ENCODE measurements at regions not wholly inside any gene's neighbourhood (a gene's known extent, or its start where the extent isn't known, plus 50 kb on each side); places are given as distances from the start of the nearest gene placed in this dataset.

DNA sequence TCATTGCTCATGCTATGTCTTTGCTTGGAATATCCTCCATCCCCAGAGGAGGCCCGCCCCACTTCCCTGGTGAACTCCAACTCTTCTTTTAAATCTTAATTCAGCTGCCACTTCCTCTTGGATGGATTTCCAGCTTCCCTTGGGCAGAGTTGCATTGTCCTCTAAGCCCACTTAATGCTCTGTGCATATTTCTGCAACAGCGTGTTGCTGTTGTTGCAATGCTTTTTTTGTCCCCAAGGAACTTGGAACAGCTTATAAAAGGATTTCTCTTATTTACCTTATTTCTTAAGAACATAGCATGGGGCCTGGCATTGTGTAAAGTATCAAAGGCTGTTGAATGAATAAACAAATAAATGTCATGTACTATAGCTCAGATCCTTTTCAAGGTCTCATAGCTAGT is 507.4 kb downstream of the METTL15 start:
- TF ChIP-seq GABPA (IDR thresholded peaks at IDR 0.05; ENCODE audit: low read depth) (no peak), POLR2AphosphoS5 (IDR thresholded peaks at IDR 0.05; ENCODE audit: low read depth) (no peak), SPI1 (IDR thresholded peaks at IDR 0.05; ENCODE audit: borderline replicate concordance, low read depth) (no peak)
- TF ChIP-seq, protein P1, sequence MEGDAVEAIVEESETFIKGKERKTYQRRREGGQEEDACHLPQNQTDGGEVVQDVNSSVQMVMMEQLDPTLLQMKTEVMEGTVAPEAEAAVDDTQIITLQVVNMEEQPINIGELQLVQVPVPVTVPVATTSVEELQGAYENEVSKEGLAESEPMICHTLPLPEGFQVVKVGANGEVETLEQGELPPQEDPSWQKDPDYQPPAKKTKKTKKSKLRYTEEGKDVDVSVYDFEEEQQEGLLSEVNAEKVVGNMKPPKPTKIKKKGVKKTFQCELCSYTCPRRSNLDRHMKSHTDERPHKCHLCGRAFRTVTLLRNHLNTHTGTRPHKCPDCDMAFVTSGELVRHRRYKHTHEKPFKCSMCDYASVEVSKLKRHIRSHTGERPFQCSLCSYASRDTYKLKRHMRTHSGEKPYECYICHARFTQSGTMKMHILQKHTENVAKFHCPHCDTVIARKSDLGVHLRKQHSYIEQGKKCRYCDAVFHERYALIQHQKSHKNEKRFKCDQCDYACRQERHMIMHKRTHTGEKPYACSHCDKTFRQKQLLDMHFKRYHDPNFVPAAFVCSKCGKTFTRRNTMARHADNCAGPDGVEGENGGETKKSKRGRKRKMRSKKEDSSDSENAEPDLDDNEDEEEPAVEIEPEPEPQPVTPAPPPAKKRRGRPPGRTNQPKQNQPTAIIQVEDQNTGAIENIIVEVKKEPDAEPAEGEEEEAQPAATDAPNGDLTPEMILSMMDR (IDR thresholded peaks at IDR 0.05; ENCODE audit: insufficient read depth, low read length) = no peak
- TF ChIP-seq, protein P2, sequence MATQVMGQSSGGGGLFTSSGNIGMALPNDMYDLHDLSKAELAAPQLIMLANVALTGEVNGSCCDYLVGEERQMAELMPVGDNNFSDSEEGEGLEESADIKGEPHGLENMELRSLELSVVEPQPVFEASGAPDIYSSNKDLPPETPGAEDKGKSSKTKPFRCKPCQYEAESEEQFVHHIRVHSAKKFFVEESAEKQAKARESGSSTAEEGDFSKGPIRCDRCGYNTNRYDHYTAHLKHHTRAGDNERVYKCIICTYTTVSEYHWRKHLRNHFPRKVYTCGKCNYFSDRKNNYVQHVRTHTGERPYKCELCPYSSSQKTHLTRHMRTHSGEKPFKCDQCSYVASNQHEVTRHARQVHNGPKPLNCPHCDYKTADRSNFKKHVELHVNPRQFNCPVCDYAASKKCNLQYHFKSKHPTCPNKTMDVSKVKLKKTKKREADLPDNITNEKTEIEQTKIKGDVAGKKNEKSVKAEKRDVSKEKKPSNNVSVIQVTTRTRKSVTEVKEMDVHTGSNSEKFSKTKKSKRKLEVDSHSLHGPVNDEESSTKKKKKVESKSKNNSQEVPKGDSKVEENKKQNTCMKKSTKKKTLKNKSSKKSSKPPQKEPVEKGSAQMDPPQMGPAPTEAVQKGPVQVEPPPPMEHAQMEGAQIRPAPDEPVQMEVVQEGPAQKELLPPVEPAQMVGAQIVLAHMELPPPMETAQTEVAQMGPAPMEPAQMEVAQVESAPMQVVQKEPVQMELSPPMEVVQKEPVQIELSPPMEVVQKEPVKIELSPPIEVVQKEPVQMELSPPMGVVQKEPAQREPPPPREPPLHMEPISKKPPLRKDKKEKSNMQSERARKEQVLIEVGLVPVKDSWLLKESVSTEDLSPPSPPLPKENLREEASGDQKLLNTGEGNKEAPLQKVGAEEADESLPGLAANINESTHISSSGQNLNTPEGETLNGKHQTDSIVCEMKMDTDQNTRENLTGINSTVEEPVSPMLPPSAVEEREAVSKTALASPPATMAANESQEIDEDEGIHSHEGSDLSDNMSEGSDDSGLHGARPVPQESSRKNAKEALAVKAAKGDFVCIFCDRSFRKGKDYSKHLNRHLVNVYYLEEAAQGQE (IDR thresholded peaks at IDR 0.05; ENCODE audit: insufficient replicate concordance, low read depth) = no peak

DNA sequence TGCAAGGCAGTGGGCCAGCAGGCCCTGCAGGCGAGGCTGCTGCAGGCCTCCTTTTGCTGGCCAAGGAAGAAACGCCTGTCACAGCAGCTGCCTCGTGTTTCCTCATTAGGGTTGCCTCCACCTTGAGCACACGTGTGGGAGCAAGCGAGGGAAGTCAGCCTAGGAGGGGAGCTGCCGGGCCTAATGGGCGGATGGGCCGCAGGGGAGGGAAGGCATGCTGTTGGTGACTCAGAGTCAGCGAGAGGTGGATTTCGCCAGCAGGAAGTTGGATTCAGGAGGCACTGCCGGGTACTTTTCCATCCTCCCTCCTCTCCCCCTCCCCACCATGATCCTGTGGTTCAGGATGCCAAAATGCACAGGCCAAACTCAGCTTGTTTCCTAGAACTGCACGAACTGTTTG is 498.7 kb downstream of the METTL15 start:
- TF ChIP-seq SPI1 (IDR thresholded peaks at IDR 0.05; ENCODE audit: borderline replicate concordance, low read depth) (no peak), GABPA (IDR thresholded peaks at IDR 0.05; ENCODE audit: low read depth) (no peak), POLR2AphosphoS5 (IDR thresholded peaks at IDR 0.05; ENCODE audit: low read depth) (no peak)
- TF ChIP-seq, protein P2 (IDR thresholded peaks at IDR 0.05; ENCODE audit: insufficient replicate concordance, low read depth) = no peak
- TF ChIP-seq, protein P1 (IDR thresholded peaks at IDR 0.05; ENCODE audit: insufficient read depth, low read length) = no peak
- no peak for DNase-seq (ENCODE audit: low read depth in 1 of 2, low spot score in 1 of 2)
- Histone ChIP-seq H3K27me3 (ENCODE audit: insufficient read depth, poor library complexity, severe bottlenecking) (no peaks in the 10 kb centered on the region), H3K27ac (replicated peaks) (no peak overlapping the region), H3K4me3 (replicated peaks; ENCODE audit: insufficient read depth, low read length) (no peak overlapping the region)

More for the DNA sequence above, 507.4 kb downstream of the METTL15 start:
- no peak for DNase-seq (ENCODE audit: low read depth in 1 of 2, low spot score in 1 of 2)
- Histone ChIP-seq H3K27ac (replicated peaks) (no peak overlapping the region), H3K27me3 (ENCODE audit: insufficient read depth, poor library complexity, severe bottlenecking) (no peaks in the 10 kb centered on the region), H3K4me3 (replicated peaks; ENCODE audit: insufficient read depth, low read length) (no peak overlapping the region)

DNA sequence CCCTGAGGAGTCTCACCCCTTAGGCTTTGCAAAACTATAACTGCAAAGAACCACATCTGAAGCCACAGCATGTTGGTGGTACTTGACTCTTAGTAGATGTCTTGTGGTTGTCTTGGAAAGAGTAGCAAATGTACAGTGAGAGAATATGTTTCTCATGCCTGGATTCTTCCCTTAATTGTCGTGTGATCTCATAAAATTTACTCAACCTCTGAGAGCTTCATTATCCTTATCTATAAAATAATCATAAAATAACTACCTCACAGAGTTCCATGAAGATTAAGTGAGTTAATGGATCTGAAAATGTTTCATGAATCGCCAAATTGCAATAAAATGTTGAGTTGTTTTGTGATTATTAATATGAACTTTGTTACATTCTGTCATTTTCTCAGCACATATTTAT is 491.5 kb downstream of the METTL15 start:
- Histone ChIP-seq H3K27ac (replicated peaks) (no peak overlapping the region), H3K27me3 (ENCODE audit: insufficient read depth, poor library complexity, severe bottlenecking) (no peaks in the 10 kb centered on the region), H3K4me3 (replicated peaks; ENCODE audit: insufficient read depth, low read length) (no peak overlapping the region)
- TF ChIP-seq, protein P1 (IDR thresholded peaks at IDR 0.05; ENCODE audit: insufficient read depth, low read length) = no peak
- TF ChIP-seq POLR2AphosphoS5 (IDR thresholded peaks at IDR 0.05; ENCODE audit: low read depth) (no peak), GABPA (IDR thresholded peaks at IDR 0.05; ENCODE audit: low read depth) (no peak), SPI1 (IDR thresholded peaks at IDR 0.05; ENCODE audit: borderline replicate concordance, low read depth) (no peak)
- TF ChIP-seq, protein P2 (IDR thresholded peaks at IDR 0.05; ENCODE audit: insufficient replicate concordance, low read depth) = no peak
- DNase-seq (ENCODE audit: low read depth in 1 of 2, low spot score in 1 of 2) = no peak

Data from HL-60 (cell line).